ENCODE measurements at regions not wholly inside any gene's neighbourhood (a gene's known extent, or its start where the extent isn't known, plus 50 kb on each side); places are given as distances from the start of the nearest gene placed in this dataset.

GRCh38 chr15:70437089-70437488 lies 326.3 kb downstream of the UACA start:
- TF ChIP-seq, protein P1, sequence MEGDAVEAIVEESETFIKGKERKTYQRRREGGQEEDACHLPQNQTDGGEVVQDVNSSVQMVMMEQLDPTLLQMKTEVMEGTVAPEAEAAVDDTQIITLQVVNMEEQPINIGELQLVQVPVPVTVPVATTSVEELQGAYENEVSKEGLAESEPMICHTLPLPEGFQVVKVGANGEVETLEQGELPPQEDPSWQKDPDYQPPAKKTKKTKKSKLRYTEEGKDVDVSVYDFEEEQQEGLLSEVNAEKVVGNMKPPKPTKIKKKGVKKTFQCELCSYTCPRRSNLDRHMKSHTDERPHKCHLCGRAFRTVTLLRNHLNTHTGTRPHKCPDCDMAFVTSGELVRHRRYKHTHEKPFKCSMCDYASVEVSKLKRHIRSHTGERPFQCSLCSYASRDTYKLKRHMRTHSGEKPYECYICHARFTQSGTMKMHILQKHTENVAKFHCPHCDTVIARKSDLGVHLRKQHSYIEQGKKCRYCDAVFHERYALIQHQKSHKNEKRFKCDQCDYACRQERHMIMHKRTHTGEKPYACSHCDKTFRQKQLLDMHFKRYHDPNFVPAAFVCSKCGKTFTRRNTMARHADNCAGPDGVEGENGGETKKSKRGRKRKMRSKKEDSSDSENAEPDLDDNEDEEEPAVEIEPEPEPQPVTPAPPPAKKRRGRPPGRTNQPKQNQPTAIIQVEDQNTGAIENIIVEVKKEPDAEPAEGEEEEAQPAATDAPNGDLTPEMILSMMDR (IDR thresholded peaks at IDR 0.05) = no peak
- TF ChIP-seq POLR2AphosphoS5 (IDR thresholded peaks at IDR 0.05; ENCODE audit: insufficient read depth in 1 of 2, low read depth in 1 of 2) (no peak), POLR2A (IDR thresholded peaks at IDR 0.05) (no peak)
